Urothelium cell line (cell line): ENCODE measurements at regions not wholly inside any gene's neighbourhood (a gene's known extent, or its start where the extent isn't known, plus 50 kb on each side); places are given as distances from the start of the nearest gene placed in this dataset.
A peak's percentile ranks its signal among the peaks of the same experiment; 100 is the strongest.

Experiments used
- DNase-seq: peaks from one replicate; pipeline ENCODE4 v3.0.0; 2011; ENCODE audit warnings: low spot score, mixed read lengths
- FAIRE-seq: peaks from 2 replicates; lab custom pipeline; 2011; peaks lifted over from hg19 to GRCh38; lab: Jason Lieb, UNC

DNA sequence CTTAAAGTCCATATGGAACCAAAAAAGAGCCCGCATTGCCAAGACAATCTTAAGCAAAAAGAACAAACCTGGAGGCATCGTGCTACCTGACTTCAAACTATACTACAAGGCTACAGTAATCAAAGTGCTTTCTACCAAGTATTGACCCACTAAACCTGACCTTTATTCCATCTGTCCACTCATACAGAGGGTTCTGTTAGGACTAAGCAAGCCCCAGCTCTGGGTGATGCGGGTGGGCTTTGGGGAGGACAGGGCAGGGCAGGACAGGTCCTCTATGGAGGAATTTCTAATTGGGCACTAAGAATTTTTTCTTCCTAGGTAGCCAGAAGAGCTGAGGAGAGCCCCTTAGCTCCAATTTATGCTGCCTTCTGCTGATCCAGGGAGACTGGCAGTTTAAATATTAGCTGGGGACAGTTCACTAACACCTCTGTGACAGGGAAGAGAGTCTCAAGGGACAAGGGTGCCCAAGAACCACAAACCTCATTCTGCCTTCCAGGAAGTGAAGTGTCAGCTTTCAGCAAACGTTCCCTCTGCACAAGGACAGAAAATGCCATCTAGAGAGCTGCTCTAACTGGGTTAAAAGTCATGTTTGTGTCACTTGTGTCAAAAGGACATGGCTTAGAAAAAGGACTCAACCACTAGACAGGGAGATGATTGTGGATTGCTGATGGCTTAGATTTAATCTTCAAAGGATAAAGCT, 143.2 kb downstream of the KIT start:
- FAIRE-seq (no peak), DNase-seq (no peak)

DNA sequence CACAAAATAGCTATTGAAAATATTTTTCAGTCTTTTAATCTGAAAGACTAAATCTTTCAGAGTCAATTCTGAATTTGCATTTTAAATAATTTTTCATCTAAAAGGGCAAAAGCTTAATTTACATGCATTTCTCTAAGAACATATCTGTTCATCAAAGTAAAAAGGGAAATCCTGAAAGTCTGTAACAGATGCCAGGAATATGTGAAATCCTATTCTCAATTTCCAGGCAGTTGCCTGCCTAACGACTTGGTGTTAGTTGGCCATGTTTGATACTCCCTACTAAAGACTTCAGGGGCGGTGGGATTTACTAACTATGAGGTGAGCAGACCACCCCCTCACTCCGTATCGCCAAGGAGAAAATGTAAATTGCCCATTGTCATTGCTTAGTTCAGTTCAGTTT, 136.8 kb downstream of the KIT start:
- FAIRE-seq (peak; percentile 56), DNase-seq (no peak)

DNA sequence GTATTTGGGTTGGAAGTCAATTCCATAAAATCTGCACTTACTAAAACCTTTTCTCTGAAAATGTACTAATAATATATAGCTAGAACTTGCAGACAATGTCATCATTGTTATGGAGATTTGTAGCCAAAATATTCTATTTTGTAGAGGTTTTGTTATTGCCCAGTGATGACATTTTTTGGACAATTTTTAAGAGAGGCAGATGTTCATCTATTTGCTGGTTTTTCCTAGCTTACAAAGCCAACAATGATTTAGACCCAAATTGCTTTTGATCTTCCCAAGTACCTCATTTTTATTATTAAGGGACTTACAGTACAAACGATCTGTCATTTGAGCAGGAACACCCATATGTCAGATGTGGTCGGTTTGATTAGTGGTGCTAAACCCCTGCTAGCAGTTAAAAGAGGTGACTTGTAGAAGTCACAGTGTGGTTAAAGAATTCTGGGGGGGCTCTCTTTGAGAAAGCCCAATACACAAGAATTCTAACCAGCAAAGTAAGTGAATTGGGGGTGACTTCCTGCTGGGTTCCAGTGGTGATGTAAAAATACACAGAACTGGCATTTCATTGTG, 136.2 kb downstream of the KIT start:
- DNase-seq (no peak), FAIRE-seq (no peak)
